Left lobe of liver (tissue), 2 donors: ENCODE measurements at regions not wholly inside any gene's neighbourhood (a gene's known extent, or its start where the extent isn't known, plus 50 kb on each side); places are given as distances from the start of the nearest gene placed in this dataset.

Source experiments
- ATAC-seq: fragments of 200-7000 bp; cut with Tn5 transposase; one replicate; pipeline ENCODE4 v1.9.1; 2020; ENCODE audit warnings: mild to moderate bottlenecking, moderate library complexity
- DNase-seq: peaks from one replicate; pipeline ENCODE4 v3.0.0-alpha.2; 2020; ENCODE audit warnings: low spot score
- donor health status: DM: no; HTN: no; CAD: no; lungs with moderate emphysema.
- donor health status: DM: no; HTN: yes; CAD: no.

DNA sequence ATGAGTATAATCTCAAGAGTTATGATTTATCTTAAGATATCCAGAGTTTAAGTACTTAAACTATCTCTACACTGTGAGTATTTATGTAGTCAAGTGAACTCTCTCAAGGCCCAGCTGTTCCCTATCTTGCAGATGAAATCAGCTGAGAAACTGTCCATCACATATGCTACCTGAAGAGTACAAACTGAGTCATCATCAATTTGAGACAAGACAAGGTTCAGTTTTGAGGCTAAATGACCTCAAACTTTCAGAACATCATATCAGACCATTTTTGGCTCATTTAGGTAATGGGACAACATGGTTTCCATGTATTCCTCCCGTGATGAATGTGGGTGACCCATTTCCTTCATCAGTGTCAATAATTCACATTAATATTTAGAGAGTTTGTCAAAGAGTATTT is 53.1 kb upstream of the AUTS2 start:
- DNase-seq: no peak
- no peak for ATAC-seq
